ENCODE measurements at regions not wholly inside any gene's neighbourhood (a gene's known extent, or its start where the extent isn't known, plus 50 kb on each side); places are given as distances from the start of the nearest gene placed in this dataset.

- H3K9me3 ChIP-seq (ENCODE audit: low read depth) = no peaks in the 10 kb centered on the region
- H3K36me3 ChIP-seq = no peaks in the 10 kb centered on the region
- H3K27me3 ChIP-seq = no peaks in the 10 kb centered on the region
- DNase-seq (ENCODE audit: low read depth in 1 of 2, low spot score in 1 of 2) = no peak
- no peak for TF ChIP-seq CTCF (IDR thresholded peaks at IDR 0.05; ENCODE audit: low read depth, low read length)
- H3K27ac ChIP-seq = no peak overlapping the region
- H3K4me1 ChIP-seq (ENCODE audit: low read depth) = peaks cover 15% of the 10 kb centered on the region
- H3K4me3 ChIP-seq = no peak overlapping the region
Observed at GRCh38 chr3:35524856-35525255, 114.5 kb upstream of the ARPP21 start.

- H3K27ac ChIP-seq = no peak overlapping the region
- H3K4me3 ChIP-seq = no peak overlapping the region
- H3K9me3 ChIP-seq (ENCODE audit: low read depth) = no peaks in the 10 kb centered on the region
- H3K4me1 ChIP-seq (ENCODE audit: low read depth) = peaks cover 7% of the 10 kb centered on the region
- H3K36me3 ChIP-seq = no peaks in the 10 kb centered on the region
- no peaks in the 10 kb centered on the region for H3K27me3 ChIP-seq
- no peak for DNase-seq (ENCODE audit: low read depth in 1 of 2, low spot score in 1 of 2)
- TF ChIP-seq CTCF (IDR thresholded peaks at IDR 0.05; ENCODE audit: low read depth, low read length) = no peak
Observed at GRCh38 chr3:35528728-35529127, 110.6 kb upstream of the ARPP21 start.

- Histone ChIP-seq H3K36me3 (no peaks in the 10 kb centered on the region), H3K27ac (no peak overlapping the region), H3K9me3 (ENCODE audit: low read depth) (no peaks in the 10 kb centered on the region), H3K4me3 (no peak overlapping the region), H3K4me1 (ENCODE audit: low read depth) (peaks cover 7% of the 10 kb centered on the region), H3K27me3 (no peaks in the 10 kb centered on the region)
- no peak for TF ChIP-seq CTCF (IDR thresholded peaks at IDR 0.05; ENCODE audit: low read depth, low read length)
- no peak for DNase-seq (ENCODE audit: low read depth in 1 of 2, low spot score in 1 of 2)
Observed at GRCh38 chr3:35529337-35529736, 110.0 kb upstream of the ARPP21 start.

- Histone ChIP-seq H3K4me3 (no peak overlapping the region), H3K4me1 (ENCODE audit: low read depth) (no peaks in the 10 kb centered on the region)
- peak in 1 of 2 donors; percentile 25 for DNase-seq (ENCODE audit: low read depth in 1 of 2, low spot score in 1 of 2)
Observed at GRCh38 chr3:35537265-35537664, 102.1 kb upstream of the ARPP21 start.

GRCh38 chr3:35544976-35545375 is 94.3 kb upstream of the ARPP21 start:
- Histone ChIP-seq H3K27ac (no peak overlapping the region), H3K27me3 (no peaks in the 10 kb centered on the region), H3K36me3 (no peaks in the 10 kb centered on the region), H3K4me3 (no peak overlapping the region), H3K4me1 (ENCODE audit: low read depth) (no peaks in the 10 kb centered on the region), H3K9me3 (ENCODE audit: low read depth) (no peaks in the 10 kb centered on the region)
- no peak for DNase-seq (ENCODE audit: low read depth in 1 of 2, low spot score in 1 of 2)
- TF ChIP-seq CTCF (IDR thresholded peaks at IDR 0.05; ENCODE audit: low read depth, low read length) = no peak

More at GRCh38 chr3:35537265-35537664, 102.1 kb upstream of the ARPP21 start:
- Histone ChIP-seq H3K36me3 (no peaks in the 10 kb centered on the region), H3K27me3 (no peaks in the 10 kb centered on the region), H3K9me3 (ENCODE audit: low read depth) (no peaks in the 10 kb centered on the region), H3K27ac (no peak overlapping the region)
- TF ChIP-seq CTCF (IDR thresholded peaks at IDR 0.05; ENCODE audit: low read depth, low read length) = no peak

- Histone ChIP-seq H3K9me3 (ENCODE audit: low read depth) (no peaks in the 10 kb centered on the region), H3K27me3 (no peaks in the 10 kb centered on the region), H3K36me3 (no peaks in the 10 kb centered on the region), H3K27ac (no peak overlapping the region), H3K4me3 (no peak overlapping the region), H3K4me1 (ENCODE audit: low read depth) (no peaks in the 10 kb centered on the region)
- DNase-seq (ENCODE audit: low read depth in 1 of 2, low spot score in 1 of 2) = peak in 1 of 2 donors; percentile 15
- TF ChIP-seq CTCF (IDR thresholded peaks at IDR 0.05; ENCODE audit: low read depth, low read length) = no peak
Observed at GRCh38 chr3:35549690-35550089, 89.6 kb upstream of the ARPP21 start.

Data from cardiac muscle cell (in vitro differentiated cells and primary cell).